ENCODE measurements at regions not wholly inside any gene's neighbourhood (a gene's known extent, or its start where the extent isn't known, plus 50 kb on each side); places are given as distances from the start of the nearest gene placed in this dataset.
A peak's percentile ranks its signal among the peaks of the same experiment; 100 is the strongest.

GRCh38 chr13:44234566-44234965, 139.1 kb upstream of the SERP2 start:
- DNase-seq (ENCODE audit: low read depth, low spot score), result no peak
- no peak for TF ChIP-seq CTCF (IDR thresholded peaks at IDR 0.05; ENCODE audit: low read depth, low read length)
- in situ Hi-C loops (cut with HindIII; ENCODE audit: low sequenced_read_pairs), result no loop called here
- H3K4me3 ChIP-seq (ENCODE audit: low read depth, low read length), result no peak overlapping the region

- in situ Hi-C loops (cut with HindIII; ENCODE audit: low sequenced_read_pairs), result no loop called here
- no peak overlapping the region for H3K4me3 ChIP-seq (ENCODE audit: low read depth, low read length)
- TF ChIP-seq CTCF (IDR thresholded peaks at IDR 0.05; ENCODE audit: low read depth, low read length), result no peak
- DNase-seq (ENCODE audit: low read depth, low spot score), result no peak
These were observed 137.3 kb upstream of the SERP2 start for GRCh38 chr13:44236370-44236769.

GRCh38 chr13:44236801-44237207, 136.8 kb upstream of the SERP2 start:
- H3K4me3 ChIP-seq (ENCODE audit: low read depth, low read length), result no peak overlapping the region
- DNase-seq (ENCODE audit: low read depth, low spot score), result no peak
- in situ Hi-C loops (cut with HindIII; ENCODE audit: low sequenced_read_pairs), result no loop called here
- no peak for TF ChIP-seq CTCF (IDR thresholded peaks at IDR 0.05; ENCODE audit: low read depth, low read length)

- peak; percentile 95 for DNase-seq (ENCODE audit: low read depth, low spot score)
- no peak overlapping the region for H3K4me3 ChIP-seq (ENCODE audit: low read depth, low read length)
- no peak for TF ChIP-seq CTCF (IDR thresholded peaks at IDR 0.05; ENCODE audit: low read depth, low read length)
- in situ Hi-C loops (cut with HindIII; ENCODE audit: low sequenced_read_pairs), result no loop called here
These were observed 136.3 kb upstream of the SERP2 start for GRCh38 chr13:44237276-44237767.

GRCh38 chr13:44237881-44238421, 135.7 kb upstream of the SERP2 start:
- in situ Hi-C loops (cut with HindIII; ENCODE audit: low sequenced_read_pairs), result no loop called here
- DNase-seq (ENCODE audit: low read depth, low spot score), result peak; percentile 51
- no peak overlapping the region for H3K4me3 ChIP-seq (ENCODE audit: low read depth, low read length)
- no peak for TF ChIP-seq CTCF (IDR thresholded peaks at IDR 0.05; ENCODE audit: low read depth, low read length)

- no peak for DNase-seq (ENCODE audit: low read depth, low spot score)
- in situ Hi-C loops (cut with HindIII; ENCODE audit: low sequenced_read_pairs), result no loop called here
- TF ChIP-seq CTCF (IDR thresholded peaks at IDR 0.05; ENCODE audit: low read depth, low read length), result no peak
- H3K4me3 ChIP-seq (ENCODE audit: low read depth, low read length), result no peak overlapping the region
These were observed 132.9 kb upstream of the SERP2 start for GRCh38 chr13:44240611-44241145.

Data from astrocyte of the spinal cord (primary cell).